ENCODE measurements at regions not wholly inside any gene's neighbourhood (a gene's known extent, or its start where the extent isn't known, plus 50 kb on each side); places are given as distances from the start of the nearest gene placed in this dataset.

DNA sequence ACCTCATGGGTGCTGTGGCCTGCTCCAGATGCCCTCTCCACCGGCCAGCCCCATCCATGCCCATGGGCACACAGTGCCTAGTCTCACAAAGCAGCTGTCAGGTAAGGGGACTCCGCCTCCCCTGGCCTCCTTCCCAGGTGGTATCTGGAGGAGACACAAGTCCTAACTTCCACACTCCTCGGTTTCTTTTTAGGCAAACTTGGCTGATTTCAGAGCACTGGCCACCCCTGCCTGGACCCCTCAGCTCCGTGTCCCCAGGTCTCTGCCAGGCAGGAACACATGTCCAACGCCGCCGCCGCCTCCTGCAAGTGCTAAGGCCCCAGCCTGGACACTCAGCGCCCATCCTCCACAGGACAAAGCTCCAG, 324.1 kb upstream of the DIO3 start:
- TF ChIP-seq SIN3A (IDR thresholded peaks at IDR 0.05; ENCODE audit: borderline replicate concordance, insufficient read depth, low read depth, low read length): no peak
- TF ChIP-seq, protein P1, sequence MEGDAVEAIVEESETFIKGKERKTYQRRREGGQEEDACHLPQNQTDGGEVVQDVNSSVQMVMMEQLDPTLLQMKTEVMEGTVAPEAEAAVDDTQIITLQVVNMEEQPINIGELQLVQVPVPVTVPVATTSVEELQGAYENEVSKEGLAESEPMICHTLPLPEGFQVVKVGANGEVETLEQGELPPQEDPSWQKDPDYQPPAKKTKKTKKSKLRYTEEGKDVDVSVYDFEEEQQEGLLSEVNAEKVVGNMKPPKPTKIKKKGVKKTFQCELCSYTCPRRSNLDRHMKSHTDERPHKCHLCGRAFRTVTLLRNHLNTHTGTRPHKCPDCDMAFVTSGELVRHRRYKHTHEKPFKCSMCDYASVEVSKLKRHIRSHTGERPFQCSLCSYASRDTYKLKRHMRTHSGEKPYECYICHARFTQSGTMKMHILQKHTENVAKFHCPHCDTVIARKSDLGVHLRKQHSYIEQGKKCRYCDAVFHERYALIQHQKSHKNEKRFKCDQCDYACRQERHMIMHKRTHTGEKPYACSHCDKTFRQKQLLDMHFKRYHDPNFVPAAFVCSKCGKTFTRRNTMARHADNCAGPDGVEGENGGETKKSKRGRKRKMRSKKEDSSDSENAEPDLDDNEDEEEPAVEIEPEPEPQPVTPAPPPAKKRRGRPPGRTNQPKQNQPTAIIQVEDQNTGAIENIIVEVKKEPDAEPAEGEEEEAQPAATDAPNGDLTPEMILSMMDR (IDR thresholded peaks at IDR 0.05): no peak

Data from Panc1 (cell line).